Endothelial cell of umbilical vein (primary cell): ENCODE measurements at regions not wholly inside any gene's neighbourhood (a gene's known extent, or its start where the extent isn't known, plus 50 kb on each side); places are given as distances from the start of the nearest gene placed in this dataset.

Experiments
- EZH2 ChIP-seq: IDR thresholded peaks from 2 replicates; pipeline ENCODE4 v1.6.1; 2012; ENCODE audit warnings: borderline replicate concordance, low read depth, mild to moderate bottlenecking, moderate library complexity, low read length, inconsistent platforms; ENCODE audit not compliant: severe bottlenecking
- GATA2 ChIP-seq: IDR thresholded peaks from 2 replicates; pipeline ENCODE4 v1.7.0; 2011; ENCODE audit warnings: low read depth, mild to moderate bottlenecking, moderate library complexity, mixed read lengths, low read length; ENCODE audit not compliant: insufficient read length, insufficient read depth
- JUN ChIP-seq: IDR thresholded peaks from 2 replicates; pipeline ENCODE4 v1.6.1; 2011; ENCODE audit warnings: borderline replicate concordance, low read depth; ENCODE audit not compliant: insufficient read length, insufficient read depth
- MYC ChIP-seq: IDR thresholded peaks from one replicate; pipeline ENCODE4 v1.6.1; 2011; ENCODE audit warnings: mild to moderate bottlenecking, low read depth, low read length
- POLR2A ChIP-seq: IDR thresholded peaks from 2 replicates; pipeline ENCODE4 v1.6.1; 2012; ENCODE audit warnings: low read depth, mild to moderate bottlenecking, control low read depth, low read length
- POLR2AphosphoS5 ChIP-seq: IDR thresholded peaks from 2 replicates; pipeline ENCODE4 v1.6.1; 2012; ENCODE audit warnings: low read depth, mild to moderate bottlenecking, control low read depth, low read length, moderate library complexity; ENCODE audit not compliant: insufficient read depth
- TF ChIP-seq, protein P1 (sequence below), 2 donors: IDR thresholded peaks; 1 replicate in 1 of 2; 2 replicates in 1 of 2; pipeline ENCODE4 v1.5.1; 2011; ENCODE audit warnings: low read length in 2 of 2, mild to moderate bottlenecking in 2 of 2, moderate library complexity in 2 of 2, control low read depth in 1 of 2, inconsistent platforms in 1 of 2, low read depth in 1 of 2; ENCODE audit not compliant: insufficient read depth in 1 of 2; ENCODE audit errors: extremely low read depth in 1 of 2

DNA sequence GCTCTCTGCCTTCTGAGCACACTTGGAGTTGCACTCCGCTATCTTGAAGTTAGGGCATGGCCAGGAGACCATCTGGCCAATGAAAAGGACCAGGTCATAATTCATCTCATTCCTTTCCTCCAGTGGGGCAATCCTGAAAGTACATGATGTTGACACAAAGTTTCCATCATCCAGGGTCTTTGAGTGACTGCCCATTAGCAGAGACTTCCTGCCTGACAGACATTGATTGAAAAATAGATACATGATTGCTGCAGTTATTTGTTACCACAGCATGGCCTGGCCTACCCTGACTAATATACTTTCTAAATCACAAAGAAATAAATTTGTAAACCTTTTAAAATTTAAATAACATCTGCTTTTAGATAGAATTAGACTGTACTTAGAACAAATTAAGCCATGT lies 50.0 kb upstream of the SCG2 start:
- TF ChIP-seq, protein P1, sequence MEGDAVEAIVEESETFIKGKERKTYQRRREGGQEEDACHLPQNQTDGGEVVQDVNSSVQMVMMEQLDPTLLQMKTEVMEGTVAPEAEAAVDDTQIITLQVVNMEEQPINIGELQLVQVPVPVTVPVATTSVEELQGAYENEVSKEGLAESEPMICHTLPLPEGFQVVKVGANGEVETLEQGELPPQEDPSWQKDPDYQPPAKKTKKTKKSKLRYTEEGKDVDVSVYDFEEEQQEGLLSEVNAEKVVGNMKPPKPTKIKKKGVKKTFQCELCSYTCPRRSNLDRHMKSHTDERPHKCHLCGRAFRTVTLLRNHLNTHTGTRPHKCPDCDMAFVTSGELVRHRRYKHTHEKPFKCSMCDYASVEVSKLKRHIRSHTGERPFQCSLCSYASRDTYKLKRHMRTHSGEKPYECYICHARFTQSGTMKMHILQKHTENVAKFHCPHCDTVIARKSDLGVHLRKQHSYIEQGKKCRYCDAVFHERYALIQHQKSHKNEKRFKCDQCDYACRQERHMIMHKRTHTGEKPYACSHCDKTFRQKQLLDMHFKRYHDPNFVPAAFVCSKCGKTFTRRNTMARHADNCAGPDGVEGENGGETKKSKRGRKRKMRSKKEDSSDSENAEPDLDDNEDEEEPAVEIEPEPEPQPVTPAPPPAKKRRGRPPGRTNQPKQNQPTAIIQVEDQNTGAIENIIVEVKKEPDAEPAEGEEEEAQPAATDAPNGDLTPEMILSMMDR (IDR thresholded peaks at IDR 0.05; ENCODE audit: extremely low read depth in 1 of 2, insufficient read depth in 1 of 2, low read depth in 1 of 2, low read length in 2 of 2), result no peak
- TF ChIP-seq POLR2AphosphoS5 (no peak), MYC (no peak), POLR2A (no peak), EZH2 (no peak), JUN (no peak), GATA2 (no peak)
